OCI-LY1 (cell line): ENCODE measurements at regions not wholly inside any gene's neighbourhood (a gene's known extent, or its start where the extent isn't known, plus 50 kb on each side); places are given as distances from the start of the nearest gene placed in this dataset.

Experiments used
- H2AFZ ChIP-seq: fragments of 200-600 bp; sonication (generic), shearing (Covaris generic); 2 replicates; pipeline ENCODE4 v1.6.0; 2014; ENCODE audit warnings: antibody characterized with exemption, mild to moderate bottlenecking, low read length
- H3F3A ChIP-seq: fragments of 200-600 bp; sonication (generic), shearing (Covaris generic); 2 replicates; pipeline ENCODE4 v1.6.0; 2014; ENCODE audit warnings: mild to moderate bottlenecking, antibody characterized with exemption, low read length, moderate library complexity; ENCODE audit not compliant: insufficient read depth
- H3K27ac ChIP-seq: fragments of 200-600 bp; sonication (generic); 2 replicates; pipeline ENCODE4 v1.5.1; 2014; ENCODE audit warnings: low read length, mixed run types, mild to moderate bottlenecking, low read depth; ENCODE audit not compliant: poor library complexity, severe bottlenecking
- H3K27me3 ChIP-seq: fragments of 200-600 bp; sonication (generic); 2 replicates; pipeline ENCODE4 v1.6.0; 2014; ENCODE audit warnings: antibody characterized with exemption, mild to moderate bottlenecking, low read length, moderate library complexity; ENCODE audit not compliant: insufficient read depth
- H3K36me3 ChIP-seq: fragments of 200-600 bp; sonication (generic); 2 replicates; pipeline ENCODE4 v1.6.1; 2014; ENCODE audit warnings: mild to moderate bottlenecking, antibody characterized with exemption, low read length, moderate library complexity, mixed read lengths; ENCODE audit not compliant: insufficient read depth
- H3K4me1 ChIP-seq: fragments of 200-600 bp; sonication (generic); 2 replicates; pipeline ENCODE4 v1.5.1; 2014; ENCODE audit warnings: mild to moderate bottlenecking, low read length, moderate library complexity; ENCODE audit not compliant: insufficient read depth, severe bottlenecking
- H3K4me2 ChIP-seq: fragments of 200-600 bp; sonication (generic), shearing (Covaris generic); 2 replicates; pipeline ENCODE4 v1.6.1; 2014; ENCODE audit warnings: low read length
- H3K4me3 ChIP-seq: fragments of 200-600 bp; sonication (generic); 2 replicates; pipeline ENCODE4 v1.5.1; 2014; ENCODE audit warnings: low read length, low read depth, mild to moderate bottlenecking, mixed read lengths; ENCODE audit not compliant: poor library complexity, severe bottlenecking
- H3K79me2 ChIP-seq: fragments of 200-600 bp; shearing (Covaris generic); 2 replicates; pipeline ENCODE4 v1.6.1; 2016; ENCODE audit warnings: mixed run types, low read length, mixed read lengths; ENCODE audit not compliant: insufficient read depth
- H3K9ac ChIP-seq: fragments of 200-600 bp; sonication (generic), shearing (Covaris generic); 2 replicates; pipeline ENCODE4 v1.6.1; 2014; ENCODE audit warnings: mild to moderate bottlenecking, low read length, mixed read lengths
- H3K9me2 ChIP-seq: fragments of 200-600 bp; sonication (generic), shearing (Covaris generic); 2 replicates; pipeline ENCODE4 v1.6.1; 2014; ENCODE audit warnings: low read depth, mild to moderate bottlenecking, low read length, mixed read lengths
- H3K9me3 ChIP-seq: fragments of 200-600 bp; shearing (Covaris generic); 2 replicates; pipeline ENCODE4 v1.6.1; 2014; ENCODE audit warnings: low read length, mixed read lengths
- H4K20me1 ChIP-seq: fragments of 200-600 bp; sonication (generic), shearing (Covaris generic); 2 replicates; pipeline ENCODE4 v1.6.0; 2016; ENCODE audit warnings: mild to moderate bottlenecking, low read length; ENCODE audit not compliant: insufficient read depth
- CTCF ChIP-seq: fragments of 200-600 bp; sonication (generic), shearing (Covaris generic); IDR thresholded peaks from 2 replicates; pipeline ENCODE4 v1.5.1; 2017; ENCODE audit warnings: mild to moderate bottlenecking, antibody characterized with exemption, low read length, moderate library complexity, mixed read lengths
- EZH2 ChIP-seq: fragments of 200-600 bp; sonication (generic), shearing (Covaris generic); IDR thresholded peaks from 2 replicates; pipeline ENCODE4 v1.8.0; 2017; ENCODE audit warnings: borderline replicate concordance, mixed run types, mild to moderate bottlenecking, antibody characterized with exemption, low read length, moderate library complexity, mixed read lengths

- H3K9me2 ChIP-seq = no peaks in the 10 kb centered on the region
- H3K79me2 ChIP-seq = no peaks in the 10 kb centered on the region
- TF ChIP-seq EZH2 (no peak), CTCF (no peak)
- no peaks in the 10 kb centered on the region for H3K9me3 ChIP-seq
- H3K27ac ChIP-seq = no peak overlapping the region
- no peak overlapping the region for H3K4me2 ChIP-seq
- no peaks in the 10 kb centered on the region for H3K4me1 ChIP-seq
- no peaks in the 10 kb centered on the region for H3K27me3 ChIP-seq
- H4K20me1 ChIP-seq = no peaks in the 10 kb centered on the region
- H3F3A ChIP-seq = no peaks in the 10 kb centered on the region
- H3K9ac ChIP-seq = no peak overlapping the region
- no peaks in the 10 kb centered on the region for H3K36me3 ChIP-seq
- H3K4me3 ChIP-seq = no peak overlapping the region
- no peak overlapping the region for H2AFZ ChIP-seq
Observed at GRCh38 chr4:176971576-176972115, 178.9 kb upstream of the VEGFC start.

DNA sequence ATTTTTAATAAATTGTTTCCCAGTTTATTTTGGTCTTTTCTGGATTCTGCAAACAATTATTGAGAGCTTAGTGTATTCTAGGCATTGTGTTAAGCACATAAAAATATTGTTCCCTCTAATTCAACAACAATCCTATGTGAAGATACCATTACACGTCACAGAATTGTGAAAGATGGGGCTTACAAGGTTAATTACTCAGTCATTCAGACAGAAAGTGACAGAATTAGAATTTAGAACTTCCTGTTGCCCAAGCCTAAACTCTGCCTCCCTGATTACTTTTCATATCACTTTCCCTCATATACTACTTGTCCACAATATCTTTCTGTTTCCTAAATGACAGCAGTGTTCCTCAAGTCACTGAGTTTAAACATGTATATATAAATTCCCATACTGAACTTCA lies 186.7 kb upstream of the VEGFC start:
- no peaks in the 10 kb centered on the region for H3K9me2 ChIP-seq
- no peak for TF ChIP-seq EZH2
- TF ChIP-seq CTCF = no peak
- no peak overlapping the region for H3K27ac ChIP-seq
- H3K4me1 ChIP-seq = no peaks in the 10 kb centered on the region
- H3K27me3 ChIP-seq = no peaks in the 10 kb centered on the region
- H3K9me3 ChIP-seq = no peaks in the 10 kb centered on the region
- H3K36me3 ChIP-seq = no peaks in the 10 kb centered on the region
- H3F3A ChIP-seq = no peaks in the 10 kb centered on the region
- no peaks in the 10 kb centered on the region for H4K20me1 ChIP-seq
- no peak overlapping the region for H3K4me3 ChIP-seq
- no peaks in the 10 kb centered on the region for H3K79me2 ChIP-seq
- H3K4me2 ChIP-seq = no peak overlapping the region
- H2AFZ ChIP-seq = no peak overlapping the region
- H3K9ac ChIP-seq = no peak overlapping the region

DNA sequence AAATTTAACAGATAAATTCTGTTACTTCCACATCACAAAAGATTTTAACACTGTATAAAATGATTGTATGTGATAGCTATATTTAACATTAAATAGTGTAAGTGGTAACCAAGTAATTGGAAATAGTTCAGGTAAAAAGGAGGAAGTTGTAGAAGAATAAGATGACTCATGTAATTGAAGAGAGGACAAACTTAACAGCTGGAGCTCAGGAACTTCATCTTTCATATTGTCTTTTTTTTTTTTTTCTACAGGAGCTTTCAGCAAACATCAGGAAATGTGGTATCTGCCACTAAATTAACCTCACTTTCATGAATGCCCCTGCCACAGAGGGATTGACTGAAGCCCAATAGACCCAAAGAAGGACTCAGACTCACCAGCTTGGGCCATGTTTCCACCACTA lies 188.4 kb upstream of the VEGFC start:
- H2AFZ ChIP-seq = no peak overlapping the region
- H3K4me1 ChIP-seq = no peaks in the 10 kb centered on the region
- no peak overlapping the region for H3K4me2 ChIP-seq
- no peaks in the 10 kb centered on the region for H3K79me2 ChIP-seq
- no peaks in the 10 kb centered on the region for H3K36me3 ChIP-seq
- H3K4me3 ChIP-seq = no peak overlapping the region
- H3K9me3 ChIP-seq = no peaks in the 10 kb centered on the region
- no peaks in the 10 kb centered on the region for H3K27me3 ChIP-seq
- H3K9ac ChIP-seq = no peak overlapping the region
- H3K27ac ChIP-seq = no peak overlapping the region
- no peaks in the 10 kb centered on the region for H4K20me1 ChIP-seq
- no peaks in the 10 kb centered on the region for H3F3A ChIP-seq
- no peak for TF ChIP-seq EZH2
- no peak for TF ChIP-seq CTCF
- H3K9me2 ChIP-seq = no peaks in the 10 kb centered on the region
